ENCODE measurements at regions not wholly inside any gene's neighbourhood (a gene's known extent, or its start where the extent isn't known, plus 50 kb on each side); places are given as distances from the start of the nearest gene placed in this dataset.
"Not testable (repeated sequence)": the region's sequence is repeated elsewhere in the genome, so short reads cannot be mapped to it uniquely, and the experiment has no call there.

GRCh38 chr4:3945511-3946290 lies 179.5 kb downstream of the ADRA2C start:
- ChIA-PET CTCF (no interaction called here), POLR2A (no interaction called here)

GRCh38 chr4:3946553-3946952 lies 180.4 kb downstream of the ADRA2C start:
- POLR2A ChIA-PET, CTCF ChIA-PET: not testable (repeated sequence)

- CTCF ChIA-PET, POLR2A ChIA-PET: not testable (repeated sequence)
Observed at GRCh38 chr4:3947761-3948160, 181.6 kb downstream of the ADRA2C start.

- CTCF ChIA-PET, POLR2A ChIA-PET: not testable (repeated sequence)
Observed at GRCh38 chr4:3948210-3948609, 182.0 kb downstream of the ADRA2C start.

GRCh38 chr4:3949916-3950315 lies 183.7 kb downstream of the ADRA2C start:
- POLR2A ChIA-PET, CTCF ChIA-PET: not testable (repeated sequence)

GRCh38 chr4:3952443-3953139 lies 186.4 kb downstream of the ADRA2C start:
- POLR2A ChIA-PET, CTCF ChIA-PET: not testable (repeated sequence)

- CTCF ChIA-PET, POLR2A ChIA-PET: not testable (repeated sequence)
Observed at GRCh38 chr4:3953140-3953489, 186.9 kb downstream of the ADRA2C start.

- POLR2A ChIA-PET, CTCF ChIA-PET: not testable (repeated sequence)
Observed at GRCh38 chr4:3954540-3955320, 188.5 kb downstream of the ADRA2C start.

GRCh38 chr4:3955321-3956164 lies 189.4 kb downstream of the ADRA2C start:
- POLR2A ChIA-PET = interaction anchor here (0.7 kb wide), 1 partner anchor 476 kb away, joined by 3 read pairs; no protein-coding TSS in a partner anchor
- CTCF ChIA-PET = not testable (repeated sequence)

GRCh38 chr4:3956165-3956867 lies 190.1 kb downstream of the ADRA2C start:
- POLR2A ChIA-PET, CTCF ChIA-PET: not testable (repeated sequence)

GRCh38 chr4:3961091-3961672 lies 195.0 kb downstream of the ADRA2C start:
- POLR2A ChIA-PET, CTCF ChIA-PET: not testable (repeated sequence)

GRCh38 chr4:3964572-3965278 lies 198.5 kb downstream of the ADRA2C start:
- POLR2A ChIA-PET, CTCF ChIA-PET: not testable (repeated sequence)

- CTCF ChIA-PET, POLR2A ChIA-PET: not testable (repeated sequence)
Observed at GRCh38 chr4:3967204-3967603, 201.0 kb downstream of the ADRA2C start.

- CTCF ChIA-PET = interaction anchor here (0.6 kb wide), 1 partner anchor 92 kb away, joined by 3 read pairs; no protein-coding TSS in a partner anchor
- POLR2A ChIA-PET = not testable (repeated sequence)
Observed at GRCh38 chr4:3972626-3973025, 206.4 kb downstream of the ADRA2C start.

GRCh38 chr4:3973581-3974200 lies 207.5 kb downstream of the ADRA2C start:
- POLR2A ChIA-PET, CTCF ChIA-PET: not testable (repeated sequence)

GRCh38 chr4:3983518-3984125 lies 217.4 kb downstream of the ADRA2C start:
- POLR2A ChIA-PET, CTCF ChIA-PET: not testable (repeated sequence)

GRCh38 chr4:3984796-3985195 lies 218.6 kb downstream of the ADRA2C start:
- CTCF ChIA-PET, POLR2A ChIA-PET: not testable (repeated sequence)

GRCh38 chr4:3986412-3986811 lies 220.2 kb downstream of the ADRA2C start:
- POLR2A ChIA-PET, CTCF ChIA-PET: not testable (repeated sequence)

All from activated CD8-positive, alpha-beta memory T cell treated with anti-CD3 and anti-CD28 coated beads for 36 hours (primary cell).